Stomach (tissue), 8 donors: ENCODE measurements at regions not wholly inside any gene's neighbourhood (a gene's known extent, or its start where the extent isn't known, plus 50 kb on each side); places are given as distances from the start of the nearest gene placed in this dataset.

Experiments
- DNase-seq, 2 donors: peaks; one replicate each; pipeline versions ENCODE4 v3.0.0 to v3.0.0-alpha.2; 2013 to 2019
- H3K27ac ChIP-seq, 5 donors: fragments of 200-600 bp in 4 of 5; sonication (generic) in 4 of 5; one replicate each; pipeline ENCODE4 v1.5.1; 2013 to 2019; ENCODE audit warnings: mild to moderate bottlenecking in 1 of 5, moderate library complexity in 1 of 5
- H3K27me3 ChIP-seq, 3 donors: fragments of 200-600 bp; sonication (generic); one replicate each; pipeline ENCODE4 v1.5.1; 2017 to 2019; ENCODE audit warnings: mixed run types in 1 of 3
- H3K36me3 ChIP-seq, 4 donors: fragments of 200-600 bp; sonication (generic); 1 replicate in 3 of 4; 2 replicates in 1 of 4; pipeline ENCODE4 v1.5.1; 2016 to 2019
- H3K4me1 ChIP-seq, 4 donors: fragments of 200-600 bp; sonication (generic); one replicate each; pipeline ENCODE4 v1.5.1; 2016 to 2019
- H3K4me3 ChIP-seq, 4 donors: fragments of 200-600 bp; sonication (generic) in 3 of 4; one replicate each; pipeline ENCODE4 v1.5.1; 2016 to 2019; ENCODE audit warnings: mild to moderate bottlenecking in 1 of 4
- H3K9me3 ChIP-seq, 4 donors: fragments of 200-600 bp; sonication (generic); one replicate each; pipeline ENCODE4 v1.5.1; 2016 to 2019
- CTCF ChIP-seq, 7 experiments: fragments of 450-650 bp in 4 of 7; fragments of 200-600 bp in 3 of 7; sonication (generic) in 3 of 7; IDR thresholded peaks; one replicate each; pipeline ENCODE4 v1.5.1; 2016 to 2019; ENCODE audit warnings: antibody characterized with exemption in 7 of 7, control low read depth in 2 of 7, mild to moderate bottlenecking in 1 of 7
- EP300 ChIP-seq: sonication (generic); formaldehyde crosslinking; IDR thresholded peaks from one replicate; pipeline ENCODE4 v1.6.1; 2017; ENCODE audit warnings: antibody characterized with exemption
- POLR2A ChIP-seq, 4 donors: fragments of 450-650 bp; IDR thresholded peaks; one replicate each; pipeline ENCODE4 v1.6.1; 2016; ENCODE audit warnings: antibody characterized with exemption in 4 of 4, control low read depth in 2 of 4, mild to moderate bottlenecking in 1 of 4, moderate library complexity in 1 of 4
- POLR2AphosphoS5 ChIP-seq, 3 donors: sonication (generic); formaldehyde crosslinking; IDR thresholded peaks; one replicate each; pipeline ENCODE4 v1.6.1; 2016; ENCODE audit warnings: antibody characterized with exemption in 3 of 3
- WGBS, 5 donors: extraction: QIAGEN DNeasy Blood & Tissue Kit in 3 of 5; methylation state at CpG; one replicate each; pipeline versions ENCODE4 v1.1.5 to v1.1.7; 2013 to 2018; 5-methylcytosine and 5-hydroxymethylcytosine counted together
- intact Hi-C: fragments of 100-400 bp; cut with DNase I; formaldehyde crosslinking; loops from one replicate; pipeline ENCODE4 v1.15.1; 2023; ENCODE audit warnings: low total_unique reads
- donor health status: healthy with polysubstance abuse.
- donor health status: Bipolar disorder and iron deficiency.
- donor health status: healthy.

DNA sequence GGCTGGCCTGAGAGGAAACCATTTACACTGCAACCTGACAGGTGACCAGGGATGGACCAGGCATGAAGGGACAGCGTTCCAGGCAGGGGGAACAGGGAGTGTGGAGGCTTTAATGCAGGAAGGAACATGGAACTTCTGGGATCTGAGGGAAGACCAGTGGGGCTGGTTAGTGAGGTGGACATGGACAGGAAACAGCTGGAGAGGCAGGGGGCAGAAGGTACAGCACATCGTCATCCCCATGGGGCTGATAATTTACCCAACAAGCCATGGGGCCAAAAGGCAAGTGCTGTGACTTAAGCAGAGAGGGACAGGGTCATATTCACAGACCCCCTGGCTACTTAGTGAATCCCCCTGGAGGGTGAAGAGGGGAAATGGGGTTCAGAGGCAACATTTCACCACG is 77.0 kb upstream of the LARS2 start:
- H3K27me3 ChIP-seq: peaks cover 0 to 28% (median 0%) of the 10 kb centered on the region in 3 donors
- WGBS, 5 donors: 23 to 35% (median 28%) methylated on average over 3 of the region's 3 CpGs
- TF ChIP-seq EP300 (no peak), CTCF (IDR thresholded peaks at IDR 0.05) (no peak)
- H3K9me3 ChIP-seq: peaks cover 0 to 12% (median 0%) of the 10 kb centered on the region in 4 donors
- no peak overlapping the region for H3K27ac ChIP-seq
- H3K36me3 ChIP-seq: no peaks in the 10 kb centered on the region
- intact Hi-C loops: no loop called here
- no peak for DNase-seq
- no peaks in the 10 kb centered on the region for H3K4me1 ChIP-seq
- no peak overlapping the region for H3K4me3 ChIP-seq

DNA sequence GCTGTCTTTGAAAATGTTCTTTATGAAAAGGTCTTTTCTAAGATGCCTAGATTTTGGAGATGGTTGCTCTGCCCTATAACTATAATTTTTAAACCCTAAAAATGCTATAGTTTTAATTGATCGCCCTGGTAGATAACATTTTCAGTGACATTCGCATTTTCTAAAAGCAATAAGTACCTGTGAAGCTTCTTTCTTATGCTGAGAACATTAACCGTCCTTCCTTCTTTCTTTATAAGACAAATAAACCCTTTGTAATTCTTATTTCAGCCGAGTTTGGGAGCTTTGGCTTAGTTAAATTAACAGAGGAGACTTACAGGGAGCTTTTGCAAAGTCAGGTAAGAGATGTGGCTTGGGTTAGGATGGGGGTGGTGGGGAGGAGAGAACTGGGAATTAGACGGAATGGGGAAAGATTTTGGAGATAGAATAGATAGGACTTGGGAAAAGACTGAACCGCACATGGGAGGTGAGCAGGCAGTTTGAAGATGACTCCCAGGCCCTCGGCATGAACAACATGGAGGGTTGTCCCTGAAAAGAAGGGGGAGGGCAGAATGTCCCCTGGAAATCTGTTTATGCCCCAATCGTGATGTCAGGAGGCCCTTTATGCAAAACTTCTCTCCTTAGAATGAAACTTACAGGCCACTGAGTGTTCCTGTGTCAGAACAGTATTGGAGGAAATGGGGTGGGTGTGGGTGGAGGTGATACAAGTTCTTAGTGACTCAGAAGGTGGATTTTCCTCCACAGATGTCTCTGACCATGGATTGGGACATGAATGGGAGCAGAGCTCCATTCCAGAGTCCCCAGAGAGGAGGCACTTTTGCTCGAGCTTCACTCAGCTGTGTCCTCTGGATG is 76.2 kb upstream of the LARS2 start:
- peaks cover 0 to 12% (median 0%) of the 10 kb centered on the region in 4 donors for H3K9me3 ChIP-seq
- H3K4me3 ChIP-seq: no peak overlapping the region
- intact Hi-C loops: no loop called here
- no peak for TF ChIP-seq EP300
- TF ChIP-seq CTCF (IDR thresholded peaks at IDR 0.05): no peak
- no peak for TF ChIP-seq POLR2A (IDR thresholded peaks at IDR 0.05)
- TF ChIP-seq POLR2AphosphoS5 (IDR thresholded peaks at IDR 0.05): no peak
- H3K36me3 ChIP-seq: no peaks in the 10 kb centered on the region
- H3K27ac ChIP-seq: no peak overlapping the region
- H3K4me1 ChIP-seq: no peaks in the 10 kb centered on the region
- WGBS, 5 donors: 41 to 53% (median 49%) methylated on average over 9 of the region's 9 CpGs
- no peak for DNase-seq
- H3K27me3 ChIP-seq: peaks cover 0 to 28% (median 0%) of the 10 kb centered on the region in 3 donors

DNA sequence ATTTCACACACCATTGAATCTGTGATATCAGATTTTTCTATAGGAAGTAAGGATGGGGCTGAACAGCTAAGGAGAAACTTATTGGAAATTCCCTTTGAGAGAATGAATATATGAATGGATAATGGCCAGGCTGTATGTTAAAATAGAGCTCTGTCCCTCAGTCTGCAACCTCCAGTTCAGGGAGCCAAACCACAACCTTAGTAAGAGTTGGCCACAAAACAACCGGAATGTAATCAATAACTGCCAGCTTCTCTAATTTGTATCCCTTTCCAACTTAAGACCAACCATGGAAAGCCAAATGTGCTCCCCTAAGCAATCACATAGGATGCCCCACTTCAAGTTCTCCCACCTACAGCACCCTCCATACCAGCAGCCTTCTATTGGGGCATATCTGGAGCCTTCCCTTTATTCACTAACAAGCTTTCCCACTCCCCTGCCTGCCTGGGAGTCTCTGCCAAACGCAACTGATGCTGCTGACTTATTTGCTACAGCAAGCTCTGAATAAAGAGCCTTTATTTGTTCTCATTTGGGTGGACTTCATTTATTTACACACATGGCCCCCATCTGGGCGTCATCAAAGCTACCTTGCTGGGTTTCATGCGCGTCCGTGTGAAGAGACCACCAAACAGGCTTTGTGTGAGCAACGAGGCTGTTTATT is 75.4 kb upstream of the LARS2 start:
- intact Hi-C loops: no loop called here
- TF ChIP-seq CTCF (IDR thresholded peaks at IDR 0.05): no peak
- TF ChIP-seq POLR2AphosphoS5 (IDR thresholded peaks at IDR 0.05): no peak
- DNase-seq: no peak
- no peaks in the 10 kb centered on the region for H3K36me3 ChIP-seq
- peaks cover 0 to 12% (median 0%) of the 10 kb centered on the region in 4 donors for H3K9me3 ChIP-seq
- 29 to 46% (median 39%) methylated on average over 7 of the region's 7 CpGs for WGBS, 5 donors
- H3K4me3 ChIP-seq: no peak overlapping the region
- no peak overlapping the region for H3K27ac ChIP-seq
- H3K4me1 ChIP-seq: no peaks in the 10 kb centered on the region
- H3K27me3 ChIP-seq: peaks cover 0 to 28% (median 0%) of the 10 kb centered on the region in 3 donors

- TF ChIP-seq CTCF (IDR thresholded peaks at IDR 0.05) (no peak), POLR2A (IDR thresholded peaks at IDR 0.05) (no peak), EP300 (no peak), POLR2AphosphoS5 (IDR thresholded peaks at IDR 0.05) (no peak)
Observed at GRCh38 chr3:45313743-45314403, 74.5 kb upstream of the LARS2 start.

More at GRCh38 chr3:45313743-45314403, 74.5 kb upstream of the LARS2 start:
- intact Hi-C loops: no loop called here
- Histone ChIP-seq H3K4me3 (no peak overlapping the region), H3K27ac (no peak overlapping the region), H3K27me3 (peaks cover 0 to 28% (median 0%) of the 10 kb centered on the region in 3 donors), H3K4me1 (no peaks in the 10 kb centered on the region), H3K36me3 (no peaks in the 10 kb centered on the region), H3K9me3 (peaks cover 0 to 12% (median 0%) of the 10 kb centered on the region in 4 donors)
- WGBS, 5 donors: 35 to 63% (median 49%) methylated on average over 8 of the region's 8 CpGs
- DNase-seq: no peak
